ENCODE measurements at regions not wholly inside any gene's neighbourhood (a gene's known extent, or its start where the extent isn't known, plus 50 kb on each side); places are given as distances from the start of the nearest gene placed in this dataset.

DNA sequence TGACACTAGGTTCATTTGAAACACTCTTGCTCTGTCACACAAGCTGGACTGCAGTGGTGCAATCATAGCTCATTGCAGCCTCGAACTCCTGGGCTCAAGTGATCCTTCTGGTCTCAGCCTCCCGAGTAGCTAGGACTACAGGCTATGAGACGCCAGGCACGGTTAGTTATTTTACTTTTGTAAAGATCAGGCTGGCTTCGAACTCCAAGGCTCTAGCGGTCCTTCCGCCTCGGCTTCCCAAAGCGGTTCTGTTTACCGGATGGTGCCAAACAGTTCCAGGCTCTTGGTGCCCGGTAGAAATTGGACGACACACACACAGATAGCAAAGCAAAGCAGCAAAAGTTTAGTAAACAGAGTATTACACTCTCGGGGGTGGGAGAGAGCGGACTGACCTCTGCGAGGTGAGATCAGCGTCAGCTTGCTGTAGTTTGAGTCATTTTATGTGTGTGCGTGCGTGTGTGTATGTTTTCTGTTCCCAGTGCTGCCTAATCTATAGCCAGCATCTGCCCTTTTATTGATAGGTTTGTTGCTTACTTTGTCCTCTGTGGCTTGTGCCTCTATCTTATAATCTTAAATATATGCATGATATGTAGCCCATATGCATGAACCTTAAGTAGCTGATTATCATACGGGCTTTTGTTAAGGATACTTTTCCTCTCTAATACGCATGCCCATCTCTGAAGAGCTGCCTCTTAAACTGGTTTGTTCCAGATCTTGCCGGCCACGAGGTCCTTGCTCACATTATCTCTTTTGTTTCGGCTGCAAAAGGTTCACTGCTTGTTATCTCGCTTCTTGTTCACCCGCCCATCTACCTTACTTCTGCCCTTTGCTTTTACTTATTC is 75.2 kb downstream of the OR2B2 start (continued):
- TF ChIP-seq POLR2A (IDR thresholded peaks at IDR 0.05; ENCODE audit: low read depth, low read length) (peak; percentile 81; the same call in 1 of the 2 replicates), BHLHE40 (IDR thresholded peaks at IDR 0.05; ENCODE audit: low read depth, low read length) (peak; percentile 46; the same call in 1 of the 2 replicates)

DNA sequence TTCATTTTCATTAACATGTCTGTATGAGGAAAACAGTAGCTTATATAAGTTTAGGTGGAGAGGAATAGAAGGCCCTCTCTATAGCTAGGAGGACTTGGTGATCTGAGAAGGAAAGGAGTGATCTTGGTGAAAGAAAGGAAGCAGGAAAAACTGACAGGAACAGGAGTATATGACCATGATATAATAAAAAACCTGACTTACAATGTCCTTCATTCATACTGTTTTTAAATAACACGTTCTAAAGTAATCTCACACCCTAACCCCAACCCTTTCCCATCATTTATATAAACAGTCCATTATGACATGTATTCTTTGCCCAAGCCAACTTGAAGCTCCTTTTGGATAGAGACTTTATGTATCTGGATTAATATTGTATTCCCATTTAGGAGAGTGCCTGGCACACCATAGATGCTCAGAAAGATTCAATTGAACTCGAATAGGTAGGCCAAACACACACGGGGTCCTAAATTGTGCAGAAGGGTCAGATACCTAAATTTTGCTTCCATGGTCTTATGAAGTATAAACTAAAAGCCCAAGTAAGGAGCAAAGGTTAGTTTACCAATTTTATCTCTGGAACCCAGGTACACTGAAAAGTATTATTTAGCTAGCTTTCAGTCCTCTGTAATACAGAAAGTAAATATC is 75.9 kb downstream of the OR2B2 start:
- Histone ChIP-seq H4K91ac (ENCODE audit: insufficient read depth, low read depth, low read length) (peak overlapping the region; percentile 74; the same call in 1 of the 2 replicates), H2AK5ac (ENCODE audit: low read depth, low read length) (no peak overlapping the region), H3K4me3 (ENCODE audit: insufficient read depth, low read depth, low read length) (peak overlapping the region; percentile 60), H3K9me3 (ENCODE audit: control insufficient read depth, insufficient read depth, low read length) (no peaks in the 10 kb centered on the region), H3K9ac (ENCODE audit: low read depth, low read length) (peak overlapping the region; percentile 99), H3K4me1 (ENCODE audit: control insufficient read depth, insufficient read depth, low read length) (no peaks in the 10 kb centered on the region), H2AK9ac (replicated peaks; ENCODE audit: low read depth, low read length, poor library complexity) (no peak overlapping the region), H3K27me3 (ENCODE audit: control insufficient read depth, insufficient read depth, low read length) (no peaks in the 10 kb centered on the region), H3K56ac (ENCODE audit: extremely low read depth, insufficient read depth, low read length) (peak overlapping the region; percentile 99; the same call in 1 of the 2 replicates), H2AFZ (replicated peaks; ENCODE audit: low read length, poor library complexity) (no peak overlapping the region), H3K18ac (ENCODE audit: low read depth, low read length) (peak overlapping the region; percentile 57; the same call in 1 of the 2 replicates), H3K79me1 (ENCODE audit: low read depth in 1 of 2, low read length in 2 of 2) (peaks cover 0 to 22% of the 10 kb centered on the region in 2 experiments; a peak in 2 of 4 replicates), H2BK20ac (ENCODE audit: low read depth, low read length) (no peak overlapping the region), H2BK120ac (ENCODE audit: low read depth, low read length) (peak overlapping the region; percentile 46; the same call in 1 of the 2 replicates), H4K8ac (ENCODE audit: low read depth in 2 of 2, low read length in 2 of 2) (peak overlapping the region; percentile 58 to 90; a peak in 1 of 4 replicates), H2BK5ac (ENCODE audit: low read depth, low read length, poor library complexity, severe bottlenecking) (peak overlapping the region; percentile 96), H3K4me2 (ENCODE audit: low read depth, low read length) (peak overlapping the region; percentile 92), H3K14ac (replicated peaks; ENCODE audit: low read depth, low read length) (peak overlapping the region; percentile 53; the same call in 1 of the 2 replicates), H3K27ac (ENCODE audit: insufficient read depth, low read length) (peak overlapping the region; percentile 88; the same call in 1 of the 2 replicates), H3K36me3 (ENCODE audit: control insufficient read depth, insufficient read depth, low read length) (no peaks in the 10 kb centered on the region), H3K9me1 (ENCODE audit: insufficient read depth, low read length) (no peaks in the 10 kb centered on the region), H3K4ac (ENCODE audit: low read depth, low read length) (peak overlapping the region; percentile 82; the same call in 1 of the 2 replicates), H4K5ac (ENCODE audit: low read depth, low read length) (peak overlapping the region; percentile 74; the same call in 1 of the 2 replicates), H4K20me1 (ENCODE audit: insufficient read depth, low read length) (no peaks in the 10 kb centered on the region), H2BK15ac (ENCODE audit: low read depth, low read length) (no peak overlapping the region), H3K23ac (ENCODE audit: low read depth, low read length) (peak overlapping the region; percentile 95)
- CTCF ChIA-PET = interaction anchor here (0.7 to 1.2 kb wide), 3 partner anchors 36 to 59 kb away, joined by 3 read pairs; a partner anchor contains a TSS
- ATAC-seq (ENCODE audit: low read depth) = no peak
- dilution Hi-C loops (cut with HindIII; ENCODE audit: low sequenced_read_pairs, unreplicated experiment) = no loop called here
- POLR2A ChIA-PET (ENCODE audit: unreplicated experiment) = interaction anchor here (1.1 to 4.4 kb wide), 5 partner anchors 13 to 57 kb away, joined by 5 to 61 read pairs (median 19); a partner anchor contains a TSS
- in situ Hi-C loops (cut with MboI; ENCODE audit: low sequenced_read_pairs) = loop anchor here (25.0 kb wide), 1 partner anchor 1624 kb away; a partner anchor contains a TSS
- 100% methylated on average over 1 of the region's 3 CpGs; no CpG with 5 or more reads in 1 of the 2 experiments for WGBS, 2 experiments (ENCODE audit: extremely low coverage in 2 of 2, insufficient read length in 1 of 2)
- BruUV-seq (replicated peaks) = no TSS peak
- intact Hi-C loops (cut with micrococcal nuclease) = loop anchor here (2.0 to 10.0 kb wide), 2 partner anchors 59 to 1811 kb away; a partner anchor contains a TSS
- DNase-seq = no peak
- TF ChIP-seq BHLHE40 (IDR thresholded peaks at IDR 0.05; ENCODE audit: low read depth, low read length) (no peak), MXI1 (IDR thresholded peaks at IDR 0.05; ENCODE audit: borderline replicate concordance, low read depth, low read length) (no peak), POLR2A (IDR thresholded peaks at IDR 0.05; ENCODE audit: low read depth, low read length) (no peak), SMC3 (IDR thresholded peaks at IDR 0.05; ENCODE audit: low read depth, low read length) (no peak), CHD1 (IDR thresholded peaks at IDR 0.05; ENCODE audit: low read depth, low read length) (no peak), CEBPB (IDR thresholded peaks at IDR 0.05; ENCODE audit: low read depth, low read length) (no peak), MAFK (IDR thresholded peaks at IDR 0.05; ENCODE audit: low read depth, low read length) (no peak), NFE2L2 (IDR thresholded peaks at IDR 0.05; ENCODE audit: low read depth, low read length) (no peak), RAD21 (IDR thresholded peaks at IDR 0.05; ENCODE audit: low read length) (no peak), RFX5 (IDR thresholded peaks at IDR 0.05; ENCODE audit: low read depth, low read length) (no peak)
- TF ChIP-seq, protein P1, sequence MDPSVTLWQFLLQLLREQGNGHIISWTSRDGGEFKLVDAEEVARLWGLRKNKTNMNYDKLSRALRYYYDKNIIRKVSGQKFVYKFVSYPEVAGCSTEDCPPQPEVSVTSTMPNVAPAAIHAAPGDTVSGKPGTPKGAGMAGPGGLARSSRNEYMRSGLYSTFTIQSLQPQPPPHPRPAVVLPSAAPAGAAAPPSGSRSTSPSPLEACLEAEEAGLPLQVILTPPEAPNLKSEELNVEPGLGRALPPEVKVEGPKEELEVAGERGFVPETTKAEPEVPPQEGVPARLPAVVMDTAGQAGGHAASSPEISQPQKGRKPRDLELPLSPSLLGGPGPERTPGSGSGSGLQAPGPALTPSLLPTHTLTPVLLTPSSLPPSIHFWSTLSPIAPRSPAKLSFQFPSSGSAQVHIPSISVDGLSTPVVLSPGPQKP (IDR thresholded peaks at IDR 0.05; ENCODE audit: borderline replicate concordance, low read depth, low read length) = no peak
- TF ChIP-seq, protein P2, sequence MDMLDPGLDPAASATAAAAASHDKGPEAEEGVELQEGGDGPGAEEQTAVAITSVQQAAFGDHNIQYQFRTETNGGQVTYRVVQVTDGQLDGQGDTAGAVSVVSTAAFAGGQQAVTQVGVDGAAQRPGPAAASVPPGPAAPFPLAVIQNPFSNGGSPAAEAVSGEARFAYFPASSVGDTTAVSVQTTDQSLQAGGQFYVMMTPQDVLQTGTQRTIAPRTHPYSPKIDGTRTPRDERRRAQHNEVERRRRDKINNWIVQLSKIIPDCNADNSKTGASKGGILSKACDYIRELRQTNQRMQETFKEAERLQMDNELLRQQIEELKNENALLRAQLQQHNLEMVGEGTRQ (IDR thresholded peaks at IDR 0.05; ENCODE audit: low read depth, low read length) = no peak

Measured in IMR-90 (cell line).